ENCODE measurements at regions not wholly inside any gene's neighbourhood (a gene's known extent, or its start where the extent isn't known, plus 50 kb on each side); places are given as distances from the start of the nearest gene placed in this dataset.

- no peaks in the 10 kb centered on the region; a peak in 1 of 7 replicates for H3K36me3 Mint-ChIP-seq (ENCODE audit: insufficient read depth in 1 of 3, low read depth in 3 of 3)
These were observed 724.3 kb downstream of the HDGFL1 start for GRCh38 chr6:23293653-23294052.

More at GRCh38 chr6:23293653-23294052, 724.3 kb downstream of the HDGFL1 start:
- Histone ChIP-seq H2BK15ac (ENCODE audit: low read depth, low read length) (no peak overlapping the region), H3K4me1 (ENCODE audit: insufficient read depth, low read length) (no peaks in the 10 kb centered on the region), H3K79me2 (ENCODE audit: insufficient read depth, low read length) (no peaks in the 10 kb centered on the region), H3K18ac (ENCODE audit: insufficient read length, low read depth, low read length) (no peak overlapping the region), H4K8ac (replicated peaks; ENCODE audit: insufficient read length, low read depth, low read length) (no peak overlapping the region), H3K27ac (ENCODE audit: insufficient read length, low read depth, low read length) (no peak overlapping the region), H2BK5ac (ENCODE audit: insufficient read length, low read length) (no peak overlapping the region), H3K23ac (ENCODE audit: insufficient read length, low read depth, low read length) (no peak overlapping the region), H3K9me3 (ENCODE audit: control insufficient read depth, low read depth, low read length) (no peaks in the 10 kb centered on the region), H4K20me1 (ENCODE audit: control insufficient read depth, insufficient read depth, insufficient read length) (no peaks in the 10 kb centered on the region), H3K4ac (ENCODE audit: low read depth, low read length) (no peak overlapping the region), H3K9ac (ENCODE audit: extremely low read depth, insufficient read length, low read length) (no peak overlapping the region), H4K91ac (ENCODE audit: insufficient read length, low read depth, low read length) (no peak overlapping the region), H2AK5ac (ENCODE audit: insufficient read length, low read length) (no peak overlapping the region), H4K5ac (ENCODE audit: insufficient read length, low read depth, low read length) (no peak overlapping the region), H3K79me1 (ENCODE audit: insufficient read depth, low read depth, low read length, poor library complexity, severe bottlenecking) (no peaks in the 10 kb centered on the region), H2BK20ac (ENCODE audit: low read depth, low read length, poor library complexity, severe bottlenecking) (no peak overlapping the region), H3K27me3 (ENCODE audit: insufficient read depth, low read length) (no peaks in the 10 kb centered on the region), H3K23me2 (ENCODE audit: insufficient read length, low read depth, low read length, poor library complexity, severe bottlenecking) (no peaks in the 10 kb centered on the region), H3K4me2 (ENCODE audit: insufficient read depth, insufficient read length, low read length) (no peak overlapping the region), H2AFZ (ENCODE audit: low read length) (no peak overlapping the region), H3K14ac (ENCODE audit: insufficient read depth, low read length) (no peak overlapping the region), H3K56ac (ENCODE audit: insufficient read length, low read depth, low read length) (no peak overlapping the region), H2BK12ac (ENCODE audit: insufficient read length, low read depth, low read length) (no peak overlapping the region), H3T11ph (ENCODE audit: low read length) (no peak overlapping the region), H2BK120ac (ENCODE audit: low read depth, low read length, poor library complexity, severe bottlenecking) (no peak overlapping the region)
- peaks cover 0 to 5% of the 10 kb centered on the region in 2 experiments; a peak in 3 of 5 replicates for H3K9me3 Mint-ChIP-seq
- no peak for DNase-seq
- H3K27me3 Mint-ChIP-seq (ENCODE audit: low read depth), result no peaks in the 10 kb centered on the region
- no CpG with 5 or more reads among the region's 3 CpGs for WGBS (ENCODE audit: extremely low coverage, insufficient read length, low lambda C conversion rate)
- H3K4me3 Mint-ChIP-seq, result no peak overlapping the region
- no peaks in the 10 kb centered on the region for H3K4me1 Mint-ChIP-seq
- TF ChIP-seq CTCF (conservative IDR thresholded peaks at IDR 0.05), result no peak
- no peak overlapping the region for H3K27ac Mint-ChIP-seq
